Thoracic aorta (tissue), 2 donors: ENCODE measurements at regions not wholly inside any gene's neighbourhood (a gene's known extent, or its start where the extent isn't known, plus 50 kb on each side); places are given as distances from the start of the nearest gene placed in this dataset.

Experiments used
- ATAC-seq: fragments of 150-250 bp; one replicate; pipeline ENCODE4 v1.8.0; 2017; ENCODE audit warnings: low read depth; ENCODE audit not compliant: insufficient number of reproducible peaks, low FRiP score
- DNase-seq: peaks from one replicate; pipeline ENCODE4 v3.0.0-alpha.2; 2020; ENCODE audit warnings: low spot score
- H3K27ac ChIP-seq, 2 donors: fragments of 200-600 bp; sonication (generic); 1 replicate in 1 of 2; 2 replicates in 1 of 2; pipeline ENCODE4 v1.5.1; 2016; ENCODE audit warnings: mild to moderate bottlenecking in 2 of 2, moderate library complexity in 2 of 2
- H3K27me3 ChIP-seq: fragments of 200-600 bp; sonication (generic); replicated peaks from 2 replicates; pipeline ENCODE4 v1.6.0; 2016; ENCODE audit warnings: mild to moderate bottlenecking; ENCODE audit not compliant: insufficient read depth
- H3K36me3 ChIP-seq: fragments of 200-600 bp; sonication (generic); one replicate; pipeline ENCODE4 v1.5.1; 2016
- H3K4me1 ChIP-seq, 2 donors: fragments of 200-600 bp; sonication (generic); 1 replicate in 1 of 2; 2 replicates in 1 of 2; pipeline versions ENCODE4 v1.5.1 to v1.6.0; 2016; ENCODE audit warnings: low read depth in 2 of 2, mild to moderate bottlenecking in 1 of 2; ENCODE audit not compliant: control insufficient read depth in 1 of 2
- H3K4me3 ChIP-seq: fragments of 200-600 bp; sonication (generic); 2 replicates; pipeline ENCODE4 v1.5.1; 2016; ENCODE audit warnings: mild to moderate bottlenecking
- H3K9me3 ChIP-seq: fragments of 200-600 bp; sonication (generic); 2 replicates; pipeline ENCODE4 v1.5.1; 2016
- TF ChIP-seq, protein P1 (sequence below): fragments of 200-600 bp; sonication (generic); IDR thresholded peaks from one replicate; pipeline ENCODE4 v1.5.1; 2019; ENCODE audit warnings: antibody characterized with exemption

DNA sequence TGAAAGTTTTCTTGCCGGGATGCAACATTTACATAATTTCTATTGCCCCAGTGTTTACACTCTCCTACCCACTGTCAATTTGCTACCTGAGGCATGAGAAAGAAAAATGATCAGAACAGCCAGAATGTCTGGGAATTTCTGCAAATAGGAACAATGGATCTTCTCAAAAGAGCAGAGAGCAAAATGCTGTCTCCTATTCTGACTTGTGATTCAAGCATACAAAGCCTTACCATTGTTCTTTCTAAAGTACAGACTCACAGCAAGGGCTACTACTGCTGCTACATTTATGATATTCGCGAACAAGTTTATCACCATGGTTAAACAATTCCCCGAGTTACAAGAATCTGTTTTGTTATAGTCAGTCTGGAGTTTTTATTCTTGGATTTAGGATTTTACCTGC is 329.9 kb upstream of the CELF2 start:
- no peak for DNase-seq
- no peaks in the 10 kb centered on the region for H3K4me1 ChIP-seq
- H3K27ac ChIP-seq, result no peak overlapping the region
- no peaks in the 10 kb centered on the region for H3K9me3 ChIP-seq
- TF ChIP-seq, protein P1, sequence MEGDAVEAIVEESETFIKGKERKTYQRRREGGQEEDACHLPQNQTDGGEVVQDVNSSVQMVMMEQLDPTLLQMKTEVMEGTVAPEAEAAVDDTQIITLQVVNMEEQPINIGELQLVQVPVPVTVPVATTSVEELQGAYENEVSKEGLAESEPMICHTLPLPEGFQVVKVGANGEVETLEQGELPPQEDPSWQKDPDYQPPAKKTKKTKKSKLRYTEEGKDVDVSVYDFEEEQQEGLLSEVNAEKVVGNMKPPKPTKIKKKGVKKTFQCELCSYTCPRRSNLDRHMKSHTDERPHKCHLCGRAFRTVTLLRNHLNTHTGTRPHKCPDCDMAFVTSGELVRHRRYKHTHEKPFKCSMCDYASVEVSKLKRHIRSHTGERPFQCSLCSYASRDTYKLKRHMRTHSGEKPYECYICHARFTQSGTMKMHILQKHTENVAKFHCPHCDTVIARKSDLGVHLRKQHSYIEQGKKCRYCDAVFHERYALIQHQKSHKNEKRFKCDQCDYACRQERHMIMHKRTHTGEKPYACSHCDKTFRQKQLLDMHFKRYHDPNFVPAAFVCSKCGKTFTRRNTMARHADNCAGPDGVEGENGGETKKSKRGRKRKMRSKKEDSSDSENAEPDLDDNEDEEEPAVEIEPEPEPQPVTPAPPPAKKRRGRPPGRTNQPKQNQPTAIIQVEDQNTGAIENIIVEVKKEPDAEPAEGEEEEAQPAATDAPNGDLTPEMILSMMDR, result no peak
- no peaks in the 10 kb centered on the region for H3K36me3 ChIP-seq
- no peaks in the 10 kb centered on the region for H3K27me3 ChIP-seq
- ATAC-seq, result no peak
- no peak overlapping the region for H3K4me3 ChIP-seq

GRCh38 chr10:10699427-10699826 is 318.2 kb upstream of the CELF2 start:
- DNase-seq, result no peak
- no peaks in the 10 kb centered on the region for H3K4me1 ChIP-seq
- H3K27me3 ChIP-seq, result no peaks in the 10 kb centered on the region
- H3K36me3 ChIP-seq, result no peaks in the 10 kb centered on the region
- no peak for ATAC-seq
- H3K4me3 ChIP-seq, result no peak overlapping the region
- H3K9me3 ChIP-seq, result no peaks in the 10 kb centered on the region
- H3K27ac ChIP-seq, result no peak overlapping the region
- TF ChIP-seq, protein P1, result no peak

GRCh38 chr10:10701084-10701611 is 316.5 kb upstream of the CELF2 start:
- no peaks in the 10 kb centered on the region for H3K9me3 ChIP-seq
- H3K4me1 ChIP-seq, result no peaks in the 10 kb centered on the region
- no peak for DNase-seq
- no peak for ATAC-seq
- H3K4me3 ChIP-seq, result no peak overlapping the region
- H3K27me3 ChIP-seq, result no peaks in the 10 kb centered on the region
- no peaks in the 10 kb centered on the region for H3K36me3 ChIP-seq
- H3K27ac ChIP-seq, result no peak overlapping the region
- TF ChIP-seq, protein P1, result no peak

DNA sequence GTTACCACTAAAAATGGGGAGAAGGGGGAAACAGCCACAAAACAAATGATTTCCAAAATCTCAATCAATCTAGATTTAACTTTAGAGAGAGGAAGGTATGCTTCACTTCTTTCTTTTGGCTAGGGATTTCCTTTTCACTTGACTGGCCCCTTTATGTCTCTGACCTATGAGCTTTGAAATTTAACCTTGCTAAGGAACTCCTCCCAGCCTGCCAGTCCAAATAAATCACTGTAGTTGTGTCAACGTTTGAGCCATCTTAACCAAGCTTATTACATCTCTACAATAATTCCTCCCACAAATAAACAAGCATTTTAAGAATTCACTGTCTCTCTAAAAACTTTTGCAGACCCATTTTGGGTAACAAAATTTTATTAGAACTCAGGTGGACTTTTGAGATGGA is 315.5 kb upstream of the CELF2 start:
- Histone ChIP-seq H3K27me3 (peaks cover 3% of the 10 kb centered on the region), H3K9me3 (no peaks in the 10 kb centered on the region), H3K4me3 (no peak overlapping the region), H3K27ac (no peak overlapping the region), H3K4me1 (no peaks in the 10 kb centered on the region), H3K36me3 (no peaks in the 10 kb centered on the region)
- TF ChIP-seq, protein P1, result no peak
- DNase-seq (no peak), ATAC-seq (no peak)

DNA sequence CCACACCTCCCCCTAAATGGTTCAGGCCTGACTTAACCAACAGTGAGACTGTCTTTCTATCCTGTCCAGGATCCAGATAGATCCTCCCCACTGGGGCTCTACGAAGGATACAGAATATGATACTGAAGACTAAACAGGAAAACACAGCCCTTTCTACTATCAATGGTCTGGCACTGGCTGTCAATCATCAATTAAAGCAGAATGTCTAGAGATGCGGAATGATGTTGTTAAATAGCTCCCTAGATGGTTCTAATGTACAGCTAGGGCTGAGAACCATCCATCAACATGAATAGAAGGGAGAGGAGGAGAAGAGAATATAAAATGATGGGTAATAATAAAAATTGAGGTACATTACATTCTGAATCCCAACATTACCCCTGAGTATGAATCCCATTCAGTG is 314.3 kb upstream of the CELF2 start:
- TF ChIP-seq, protein P1, result no peak
- no peaks in the 10 kb centered on the region for H3K36me3 ChIP-seq
- peaks cover 3% of the 10 kb centered on the region for H3K27me3 ChIP-seq
- ATAC-seq (no peak), DNase-seq (no peak)
- no peak overlapping the region for H3K27ac ChIP-seq
- H3K9me3 ChIP-seq, result no peaks in the 10 kb centered on the region
- no peaks in the 10 kb centered on the region for H3K4me1 ChIP-seq
- H3K4me3 ChIP-seq, result no peak overlapping the region
